ENCODE measurements at regions not wholly inside any gene's neighbourhood (a gene's known extent, or its start where the extent isn't known, plus 50 kb on each side); places are given as distances from the start of the nearest gene placed in this dataset.
"Not testable (repeated sequence)": the region's sequence is repeated elsewhere in the genome, so short reads cannot be mapped to it uniquely, and the experiment has no call there.

DNA sequence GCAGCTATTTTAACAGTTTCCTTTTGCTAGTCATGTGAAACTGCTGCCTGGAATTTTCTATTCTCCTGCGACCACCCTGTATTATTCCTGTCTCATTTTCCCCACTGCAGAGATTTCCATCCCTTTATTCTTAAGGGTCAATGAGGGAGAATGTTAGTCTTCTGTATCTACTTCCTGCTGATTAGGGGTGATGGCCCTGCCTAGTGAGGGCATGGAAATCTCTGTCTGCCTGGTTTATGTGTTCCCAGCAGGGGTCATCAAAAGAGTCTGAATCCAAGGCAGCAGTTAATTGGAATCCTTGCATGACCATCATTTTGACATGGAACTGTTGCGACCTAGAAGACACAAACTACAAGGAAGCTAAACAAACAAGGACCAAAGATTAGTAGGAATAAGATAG, 325.2 kb downstream of the PLPP3 start:
- TF ChIP-seq, protein P1, sequence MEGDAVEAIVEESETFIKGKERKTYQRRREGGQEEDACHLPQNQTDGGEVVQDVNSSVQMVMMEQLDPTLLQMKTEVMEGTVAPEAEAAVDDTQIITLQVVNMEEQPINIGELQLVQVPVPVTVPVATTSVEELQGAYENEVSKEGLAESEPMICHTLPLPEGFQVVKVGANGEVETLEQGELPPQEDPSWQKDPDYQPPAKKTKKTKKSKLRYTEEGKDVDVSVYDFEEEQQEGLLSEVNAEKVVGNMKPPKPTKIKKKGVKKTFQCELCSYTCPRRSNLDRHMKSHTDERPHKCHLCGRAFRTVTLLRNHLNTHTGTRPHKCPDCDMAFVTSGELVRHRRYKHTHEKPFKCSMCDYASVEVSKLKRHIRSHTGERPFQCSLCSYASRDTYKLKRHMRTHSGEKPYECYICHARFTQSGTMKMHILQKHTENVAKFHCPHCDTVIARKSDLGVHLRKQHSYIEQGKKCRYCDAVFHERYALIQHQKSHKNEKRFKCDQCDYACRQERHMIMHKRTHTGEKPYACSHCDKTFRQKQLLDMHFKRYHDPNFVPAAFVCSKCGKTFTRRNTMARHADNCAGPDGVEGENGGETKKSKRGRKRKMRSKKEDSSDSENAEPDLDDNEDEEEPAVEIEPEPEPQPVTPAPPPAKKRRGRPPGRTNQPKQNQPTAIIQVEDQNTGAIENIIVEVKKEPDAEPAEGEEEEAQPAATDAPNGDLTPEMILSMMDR (IDR thresholded peaks at IDR 0.05; ENCODE audit: insufficient read depth, low read length): no peak
- H3K4me3 ChIP-seq (ENCODE audit: low read depth, low read length): no peak overlapping the region
- no peak for DNase-seq (ENCODE audit: low read depth)

DNA sequence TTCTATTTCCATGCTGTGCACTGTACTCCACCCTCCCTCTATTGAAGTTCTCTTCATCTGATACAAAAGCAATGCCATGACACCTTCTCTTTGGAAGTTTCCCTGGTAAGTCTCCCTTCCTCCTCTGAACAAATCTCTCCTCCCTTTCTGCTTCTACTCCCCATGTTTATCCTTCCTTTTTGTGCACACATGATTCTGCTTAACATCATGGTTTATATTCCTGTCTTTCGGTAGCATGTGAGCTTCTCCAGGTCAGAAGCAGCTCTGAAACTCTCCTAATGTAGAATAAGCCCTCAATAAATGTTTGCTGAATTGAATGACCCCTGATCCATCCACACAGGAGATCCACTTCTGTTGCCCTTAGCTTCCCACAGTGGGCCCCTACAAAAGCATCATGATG, 328.6 kb downstream of the PLPP3 start:
- DNase-seq (ENCODE audit: low read depth): no peak
- TF ChIP-seq, protein P1 (IDR thresholded peaks at IDR 0.05; ENCODE audit: insufficient read depth, low read length): no peak
- no peak overlapping the region for H3K4me3 ChIP-seq (ENCODE audit: low read depth, low read length)

DNA sequence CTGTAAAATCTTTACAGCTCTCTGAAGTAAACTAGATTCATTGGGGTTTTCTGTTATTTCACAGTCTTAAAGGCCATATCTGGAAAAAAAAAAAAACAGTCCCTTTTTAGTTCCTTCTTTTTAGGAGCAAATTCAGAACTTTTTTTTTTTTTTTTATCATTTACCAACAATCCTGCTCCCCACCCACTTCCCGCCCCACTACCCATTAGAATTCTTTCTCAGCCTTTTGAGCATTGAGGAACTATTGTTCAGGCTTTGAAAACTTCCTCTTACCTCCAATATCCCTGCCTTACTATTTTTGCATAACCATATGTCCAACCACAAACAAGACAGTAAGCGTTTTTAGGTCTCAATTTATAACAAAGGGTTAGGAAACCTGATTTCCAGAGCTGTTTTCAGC, 330.1 kb downstream of the PLPP3 start:
- TF ChIP-seq, protein P1 (IDR thresholded peaks at IDR 0.05; ENCODE audit: insufficient read depth, low read length): no peak
- no peak for DNase-seq (ENCODE audit: low read depth)

DNA sequence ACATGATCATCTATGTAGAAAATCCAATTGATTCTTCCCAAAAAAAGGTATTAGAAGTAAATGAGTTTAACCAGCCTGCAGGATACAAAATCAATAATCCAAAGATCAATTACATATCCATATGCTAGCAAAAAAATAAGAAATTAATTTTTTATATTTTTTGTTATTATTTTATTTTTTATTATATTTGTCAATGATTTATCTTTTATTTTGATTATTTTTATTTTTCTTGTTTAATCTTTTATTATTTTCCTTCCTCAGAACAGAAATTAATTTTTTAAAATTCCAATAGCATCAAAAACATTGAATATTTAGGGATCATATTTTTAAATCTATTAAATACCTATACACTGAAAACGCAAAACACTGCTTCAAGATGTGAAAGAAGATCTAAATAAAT, 331.2 kb downstream of the PLPP3 start:
- TF ChIP-seq, protein P1 (IDR thresholded peaks at IDR 0.05; ENCODE audit: insufficient read depth, low read length): no peak
- DNase-seq (ENCODE audit: low read depth): no peak
- H3K4me3 ChIP-seq (ENCODE audit: low read depth, low read length): no peak overlapping the region

More for the DNA sequence above, 330.1 kb downstream of the PLPP3 start:
- H3K4me3 ChIP-seq (ENCODE audit: low read depth, low read length): no peak overlapping the region

DNA sequence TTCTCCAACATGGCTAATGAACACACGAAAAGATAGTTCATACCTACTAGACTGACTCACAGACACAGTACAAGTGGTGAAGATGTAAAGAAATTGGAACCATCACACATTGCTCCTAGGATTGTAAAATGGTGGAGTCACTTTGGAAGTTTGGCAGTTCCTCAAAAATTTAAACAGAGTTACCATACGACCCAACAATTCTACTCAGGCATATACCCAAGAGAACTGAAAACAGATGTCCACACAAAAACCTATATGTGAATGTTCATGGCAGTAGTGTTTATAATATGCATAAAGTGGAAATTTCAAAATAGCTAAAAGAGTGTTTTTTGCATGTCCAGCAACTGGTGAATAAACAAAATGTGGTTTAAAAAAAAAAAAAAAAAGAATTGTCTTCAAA, 332.6 kb downstream of the PLPP3 start:
- DNase-seq (ENCODE audit: low read depth); H3K4me3 ChIP-seq (ENCODE audit: low read depth, low read length): not testable (repeated sequence)

DNA sequence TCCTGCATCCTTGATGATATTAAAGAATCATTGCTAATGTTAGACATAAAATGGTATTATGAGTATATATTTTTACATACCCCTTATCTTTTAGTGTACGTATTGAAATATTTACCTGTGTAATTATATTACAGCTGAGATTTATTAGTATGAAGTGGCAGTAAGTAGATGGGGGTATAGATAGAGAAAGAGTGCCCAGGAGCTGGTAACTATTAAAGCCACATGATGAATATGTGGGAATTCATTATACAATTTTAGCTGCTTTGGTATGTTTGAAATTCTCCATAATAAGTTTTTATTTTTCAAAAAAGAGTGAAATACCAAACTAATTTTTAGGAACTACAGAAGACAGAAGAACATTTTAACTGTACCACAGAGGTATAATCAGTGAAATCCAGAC, 339.0 kb downstream of the PLPP3 start:
- TF ChIP-seq, protein P1 (IDR thresholded peaks at IDR 0.05; ENCODE audit: insufficient read depth, low read length): no peak
- no peak overlapping the region for H3K4me3 ChIP-seq (ENCODE audit: low read depth, low read length)
- DNase-seq (ENCODE audit: low read depth): no peak

DNA sequence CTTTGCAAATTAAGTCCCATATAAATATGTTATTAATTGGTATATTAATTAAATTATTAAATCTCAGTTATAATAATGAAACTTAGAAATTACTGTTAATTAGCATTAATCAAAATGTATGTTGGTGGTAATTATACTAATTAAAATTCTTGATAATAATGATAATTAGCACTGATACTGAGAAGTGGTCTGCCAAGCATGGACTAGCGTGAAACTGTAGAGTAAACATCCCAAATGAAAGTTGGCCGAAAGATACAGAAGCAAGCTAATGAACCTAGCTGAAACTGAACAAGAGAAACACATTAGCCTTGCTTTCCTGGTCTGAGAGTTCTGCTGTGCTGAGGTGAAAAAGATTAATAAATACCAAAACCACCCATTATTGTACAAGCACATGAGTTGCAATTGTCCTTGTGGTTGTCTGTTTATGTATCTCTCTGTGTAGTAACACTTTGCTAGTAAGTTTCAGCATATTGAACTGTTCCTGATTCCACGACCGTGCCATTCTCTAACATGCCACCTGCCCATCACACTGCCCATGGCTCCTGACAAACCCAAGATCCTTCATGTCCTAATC, 341.8 kb downstream of the PLPP3 start:
- no peak for DNase-seq (ENCODE audit: low read depth)
- H3K4me3 ChIP-seq (ENCODE audit: low read depth, low read length): no peak overlapping the region
- TF ChIP-seq, protein P1 (IDR thresholded peaks at IDR 0.05; ENCODE audit: insufficient read depth, low read length): no peak
